GM18502 (cell line): ENCODE measurements at regions not wholly inside any gene's neighbourhood (a gene's known extent, or its start where the extent isn't known, plus 50 kb on each side); places are given as distances from the start of the nearest gene placed in this dataset.
"Not testable (repeated sequence)": the region's sequence is repeated elsewhere in the genome, so short reads cannot be mapped to it uniquely, and the experiment has no call there.

Experiments used
- ATAC-seq: cut with Tn5 transposase; IDR thresholded peaks from one replicate; pipeline ENCODE4 v1.9.1; 2021; ENCODE audit warnings: mild to moderate bottlenecking; ENCODE audit not compliant: unreplicated experiment, poor library complexity

DNA sequence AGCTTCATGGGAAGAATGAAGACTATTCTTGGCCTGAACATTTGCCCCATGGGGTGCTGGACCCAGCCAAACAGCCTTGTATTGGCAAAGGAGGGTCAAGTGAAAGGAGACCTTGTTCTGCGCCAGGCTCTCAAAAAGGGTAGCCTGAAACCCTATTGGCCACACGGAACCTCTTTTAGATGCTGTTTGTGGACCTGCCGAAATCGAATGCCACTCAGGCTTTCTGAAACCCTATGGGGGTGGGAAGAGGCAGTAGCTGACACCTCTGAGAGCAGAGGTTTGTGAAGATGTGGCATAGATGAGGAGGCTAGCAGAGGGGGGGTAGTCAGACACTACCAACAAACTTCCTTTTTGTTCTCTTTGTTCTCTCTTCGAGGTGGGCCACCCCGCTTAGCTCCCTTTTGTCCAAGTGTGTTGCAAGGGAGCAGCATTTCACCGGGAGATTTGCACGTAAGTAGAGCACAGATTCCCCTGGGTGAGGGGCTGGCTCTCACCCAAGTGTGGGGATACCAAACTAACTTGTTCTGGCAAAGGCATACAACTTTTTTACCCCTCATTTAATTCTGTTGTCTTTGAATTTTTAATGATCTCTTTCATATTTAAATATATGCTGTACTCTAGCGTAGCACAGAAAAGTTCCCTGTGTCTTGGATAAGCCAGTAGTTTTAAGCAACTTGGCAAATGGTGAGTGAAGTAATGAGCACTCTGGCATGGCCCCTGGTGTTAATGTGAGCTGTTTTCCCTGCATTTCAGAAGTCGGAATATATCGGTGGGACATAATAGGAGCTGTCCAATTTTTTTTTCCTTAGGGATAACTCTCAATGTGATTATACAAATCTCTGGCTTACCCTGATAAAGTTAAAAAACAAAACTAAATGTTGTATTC is 107.7 kb downstream of the SEPTIN7 start:
- ATAC-seq = no peak

DNA sequence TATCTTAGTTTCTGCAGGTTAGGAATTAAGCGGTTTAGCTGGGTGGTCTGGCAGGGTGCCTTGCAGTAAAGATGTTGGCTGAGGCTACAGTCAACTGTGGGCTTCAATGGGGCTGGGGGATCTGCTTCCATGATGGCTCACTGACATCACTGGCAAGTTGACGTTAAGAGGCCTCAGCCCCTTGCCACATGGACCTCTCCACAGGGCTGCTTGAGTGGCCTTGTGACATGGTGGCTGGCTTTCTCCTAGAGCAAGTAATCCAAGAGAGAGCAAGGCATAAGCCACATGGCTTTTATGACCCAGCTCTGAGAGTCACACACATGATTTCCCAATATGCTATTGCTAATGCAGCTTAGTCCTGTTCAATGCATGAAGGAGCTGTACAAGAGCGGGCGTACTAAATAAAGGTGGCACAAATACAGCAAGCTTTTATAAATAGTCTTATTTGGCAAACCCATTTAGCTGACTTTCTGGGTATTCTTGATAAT is 109.1 kb downstream of the SEPTIN7 start:
- ATAC-seq = no peak

- not testable (repeated sequence) for ATAC-seq
Measured at GRCh38 chr7:35910621-35911020, 109.8 kb downstream of the SEPTIN7 start.

- not testable (repeated sequence) for ATAC-seq
Measured at GRCh38 chr7:35913350-35913749, 112.5 kb downstream of the SEPTIN7 start.

- not testable (repeated sequence) for ATAC-seq
Measured at GRCh38 chr7:35914214-35914613, 113.4 kb downstream of the SEPTIN7 start.

- not testable (repeated sequence) for ATAC-seq
Measured at GRCh38 chr7:35915247-35915955, 114.5 kb downstream of the SEPTIN7 start.

DNA sequence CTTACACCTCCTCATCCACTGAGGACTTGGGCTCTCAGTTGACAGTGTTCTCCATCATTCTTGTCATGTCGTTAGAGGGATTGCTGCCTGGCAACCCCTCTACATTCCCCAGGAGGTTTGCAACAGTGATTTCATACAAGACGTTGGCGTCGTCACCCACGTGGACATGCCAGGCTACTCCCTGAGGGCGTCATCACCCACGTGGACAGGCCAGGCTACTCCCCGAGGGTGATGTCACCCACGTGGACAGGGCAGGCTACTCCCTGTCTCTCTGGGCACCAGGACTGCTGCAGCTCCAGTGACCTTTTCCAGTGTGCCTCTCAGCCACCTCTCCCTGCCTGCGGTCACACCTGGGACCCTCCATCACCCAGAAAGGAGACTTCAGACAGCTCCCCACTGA is 117.4 kb downstream of the SEPTIN7 start:
- ATAC-seq = not testable (repeated sequence)

DNA sequence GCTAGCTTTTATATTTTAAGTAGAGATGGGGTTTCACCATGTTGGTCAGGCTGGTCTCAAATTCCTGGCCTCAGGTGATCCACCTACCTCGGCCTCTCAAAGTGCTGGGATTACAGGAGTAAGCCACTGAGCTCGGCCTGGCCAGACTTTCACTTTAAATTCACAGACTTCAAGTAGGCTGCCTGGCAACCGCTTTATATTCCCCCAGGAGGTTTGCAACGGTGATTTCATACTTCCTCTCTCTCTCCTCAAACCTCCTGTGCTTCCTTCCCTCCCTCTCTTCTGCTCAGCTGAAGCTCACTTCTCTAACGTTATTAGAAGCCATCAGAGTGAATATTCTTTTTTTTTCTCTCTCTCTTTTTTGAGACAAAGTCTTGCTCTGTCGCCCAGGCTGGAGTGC is 118.8 kb downstream of the SEPTIN7 start:
- peak; percentile 60 for ATAC-seq

- not testable (repeated sequence) for ATAC-seq
Measured at GRCh38 chr7:35921338-35921737, 120.5 kb downstream of the SEPTIN7 start.

GRCh38 chr7:35924668-35925067 is 123.8 kb downstream of the SEPTIN7 start:
- ATAC-seq = not testable (repeated sequence)

DNA sequence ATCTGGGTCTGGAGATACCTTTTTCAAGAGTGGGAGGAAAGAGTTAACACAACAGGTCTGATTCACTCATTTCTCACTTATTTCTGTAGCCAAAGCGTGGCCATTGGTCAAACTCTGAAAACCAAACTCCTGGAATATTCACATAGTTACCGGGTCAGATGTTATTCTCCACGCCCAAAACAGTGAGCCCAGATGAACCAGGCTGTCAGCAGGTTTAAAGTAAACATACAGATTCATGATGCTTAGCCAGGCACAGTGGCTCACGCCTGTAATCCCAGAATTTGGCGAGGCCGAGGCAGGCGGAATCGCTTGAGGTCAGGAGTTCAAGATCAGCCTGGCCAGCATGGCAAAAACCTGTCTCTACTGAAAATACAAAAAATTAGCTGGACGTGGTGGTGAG is 126.1 kb downstream of the SEPTIN7 start:
- not testable (repeated sequence) for ATAC-seq

- not testable (repeated sequence) for ATAC-seq
Measured at GRCh38 chr7:35931134-35931533, 130.3 kb downstream of the SEPTIN7 start.

GRCh38 chr7:35931551-35931950 is 130.7 kb downstream of the SEPTIN7 start:
- not testable (repeated sequence) for ATAC-seq

DNA sequence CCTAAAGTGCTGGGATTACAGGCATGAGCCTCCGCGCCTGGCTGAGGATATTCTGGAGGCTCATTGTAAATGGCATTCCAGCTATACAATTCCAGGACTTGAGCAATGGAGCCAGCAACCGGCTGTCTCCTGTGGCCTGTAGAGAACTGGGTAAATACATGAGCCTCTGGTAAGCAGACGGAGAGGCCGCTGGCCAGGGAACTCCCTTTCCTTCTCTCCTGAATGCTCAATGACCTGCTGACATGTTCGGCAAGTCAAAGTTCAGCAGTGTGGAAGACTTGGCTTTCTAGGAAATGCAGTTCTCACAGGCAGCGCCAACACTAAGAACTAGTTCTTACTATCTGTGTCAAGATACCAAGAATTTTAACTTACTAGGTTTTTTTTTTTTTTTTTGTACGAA is 139.8 kb downstream of the SEPTIN7 start:
- ATAC-seq = not testable (repeated sequence)

GRCh38 chr7:35945621-35946020 is 144.8 kb downstream of the SEPTIN7 start:
- ATAC-seq = not testable (repeated sequence)

GRCh38 chr7:35955735-35956134 is 154.9 kb downstream of the SEPTIN7 start:
- not testable (repeated sequence) for ATAC-seq

DNA sequence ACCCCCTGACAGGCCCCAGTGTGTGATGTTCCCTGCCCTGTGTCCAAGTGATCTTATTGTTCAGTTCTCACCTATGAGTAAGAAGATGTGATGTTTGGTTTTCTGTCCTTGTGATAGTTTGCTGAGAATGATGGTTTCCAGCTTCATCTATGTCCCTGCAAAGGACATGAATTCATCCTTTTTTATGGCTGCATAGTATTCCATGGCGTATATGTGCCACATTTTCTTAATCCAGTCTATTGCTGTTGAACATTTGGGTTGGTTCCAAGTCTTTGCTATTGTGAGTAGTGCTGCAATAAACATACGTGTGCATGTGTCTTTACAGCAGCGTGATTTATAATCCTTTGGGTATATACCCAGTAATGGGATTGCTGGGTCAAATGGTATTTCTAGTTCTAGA is 156.1 kb downstream of the SEPTIN7 start:
- ATAC-seq = not testable (repeated sequence)

DNA sequence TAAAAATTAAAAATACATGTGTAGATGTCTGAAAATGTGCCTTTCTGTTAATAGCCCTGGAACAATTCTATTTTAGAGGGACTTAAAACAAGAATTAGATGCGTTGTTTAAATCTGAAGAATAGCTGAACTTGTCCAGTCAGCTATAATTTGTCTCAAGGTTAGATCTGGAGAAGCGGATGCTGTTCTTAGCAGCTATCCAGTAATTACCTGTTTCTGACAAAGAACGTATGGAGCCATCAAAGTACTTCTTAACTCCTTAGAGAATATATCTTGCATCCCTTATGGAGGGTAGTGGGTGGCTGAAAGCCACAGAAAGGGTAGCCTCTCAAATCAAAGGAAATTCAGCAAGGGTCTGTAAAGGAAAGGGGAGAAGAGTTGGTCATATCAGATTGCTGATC is 160.4 kb downstream of the SEPTIN7 start:
- not testable (repeated sequence) for ATAC-seq

DNA sequence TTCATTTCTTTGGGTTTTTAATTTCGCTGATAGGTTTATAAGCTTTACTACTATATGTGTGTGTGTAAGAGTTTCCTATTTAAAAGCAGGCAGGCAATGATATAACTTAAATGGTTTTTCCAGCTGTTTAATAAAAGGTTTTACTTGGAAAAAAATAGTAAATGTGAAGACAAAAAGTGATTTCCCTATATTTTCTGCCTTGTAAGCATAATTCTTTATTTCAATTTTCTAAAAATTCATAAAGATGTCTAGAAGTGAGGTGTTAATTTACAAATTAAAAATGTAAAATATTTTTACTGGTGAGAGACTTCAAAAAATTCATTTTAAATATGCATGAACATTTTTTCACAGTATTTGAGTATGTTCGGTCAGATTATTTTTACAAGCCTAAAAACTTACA is 161.8 kb downstream of the SEPTIN7 start:
- not testable (repeated sequence) for ATAC-seq

GRCh38 chr7:35967366-35968139 is 166.7 kb downstream of the SEPTIN7 start:
- no peak for ATAC-seq
